ENCODE measurements at regions not wholly inside any gene's neighbourhood (a gene's known extent, or its start where the extent isn't known, plus 50 kb on each side); places are given as distances from the start of the nearest gene placed in this dataset.

DNA sequence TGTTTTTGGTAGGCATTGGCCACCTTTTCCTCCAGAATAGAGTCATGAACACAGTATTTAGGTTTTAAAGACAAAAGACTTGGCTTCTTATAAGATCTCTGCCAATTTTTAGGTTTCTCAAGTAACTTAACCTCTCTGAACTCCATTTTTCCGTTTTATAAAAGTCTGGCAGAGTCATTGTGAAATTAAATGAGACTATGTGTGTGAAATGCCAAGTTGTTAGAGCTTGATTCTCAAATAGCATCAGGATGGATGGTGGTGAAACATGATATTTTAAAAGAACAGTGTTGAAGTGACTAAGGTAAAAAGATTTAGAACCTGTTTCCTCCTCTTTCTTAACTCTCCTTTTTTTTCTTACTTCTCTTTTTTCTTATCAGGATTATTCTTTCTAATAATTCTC lies 617.7 kb upstream of the SLITRK1 start:
- no peak for TF ChIP-seq POLR2A (IDR thresholded peaks at IDR 0.05)
- TF ChIP-seq, protein P1, sequence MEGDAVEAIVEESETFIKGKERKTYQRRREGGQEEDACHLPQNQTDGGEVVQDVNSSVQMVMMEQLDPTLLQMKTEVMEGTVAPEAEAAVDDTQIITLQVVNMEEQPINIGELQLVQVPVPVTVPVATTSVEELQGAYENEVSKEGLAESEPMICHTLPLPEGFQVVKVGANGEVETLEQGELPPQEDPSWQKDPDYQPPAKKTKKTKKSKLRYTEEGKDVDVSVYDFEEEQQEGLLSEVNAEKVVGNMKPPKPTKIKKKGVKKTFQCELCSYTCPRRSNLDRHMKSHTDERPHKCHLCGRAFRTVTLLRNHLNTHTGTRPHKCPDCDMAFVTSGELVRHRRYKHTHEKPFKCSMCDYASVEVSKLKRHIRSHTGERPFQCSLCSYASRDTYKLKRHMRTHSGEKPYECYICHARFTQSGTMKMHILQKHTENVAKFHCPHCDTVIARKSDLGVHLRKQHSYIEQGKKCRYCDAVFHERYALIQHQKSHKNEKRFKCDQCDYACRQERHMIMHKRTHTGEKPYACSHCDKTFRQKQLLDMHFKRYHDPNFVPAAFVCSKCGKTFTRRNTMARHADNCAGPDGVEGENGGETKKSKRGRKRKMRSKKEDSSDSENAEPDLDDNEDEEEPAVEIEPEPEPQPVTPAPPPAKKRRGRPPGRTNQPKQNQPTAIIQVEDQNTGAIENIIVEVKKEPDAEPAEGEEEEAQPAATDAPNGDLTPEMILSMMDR (IDR thresholded peaks at IDR 0.05), result no peak
- TF ChIP-seq POLR2AphosphoS5 (IDR thresholded peaks at IDR 0.05), result no peak
- no peak for TF ChIP-seq EP300 (IDR thresholded peaks at IDR 0.05)
- no peaks in the 10 kb centered on the region for H3K4me1 ChIP-seq
- H3K4me3 ChIP-seq, result no peak overlapping the region
- no peak overlapping the region for H3K27ac ChIP-seq
- H3K27me3 ChIP-seq, result no peaks in the 10 kb centered on the region
- DNase-seq, result no peak
- intact Hi-C loops (cut with DNase I; ENCODE audit: low total_unique reads), result no loop called here
- WGBS, 5 donors, result 32 to 56% (median 43%) methylated on average over 1 of the region's 1 CpG
- no peaks in the 10 kb centered on the region for H3K36me3 ChIP-seq
- H3K9me3 ChIP-seq, result peaks cover 0 to 13% (median 6%) of the 10 kb centered on the region in 4 donors

DNA sequence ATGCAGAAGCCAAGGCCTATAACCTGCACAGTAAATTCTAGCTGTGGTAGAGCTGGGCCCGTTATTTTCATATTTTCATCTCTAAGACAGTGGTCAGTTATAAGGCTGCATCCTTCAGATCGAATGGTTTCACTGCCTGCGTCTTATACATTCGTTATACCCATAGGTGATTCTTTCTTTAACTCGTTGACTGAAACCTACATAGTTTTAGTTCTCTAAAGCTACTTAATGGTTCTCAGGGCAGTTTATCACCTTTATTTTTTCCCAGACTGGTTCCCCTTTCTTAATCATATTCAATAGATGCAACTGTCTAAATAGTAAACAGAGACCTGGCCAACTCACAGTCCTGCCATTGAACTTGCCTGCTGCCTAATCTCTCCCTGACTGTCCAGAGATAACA lies 615.3 kb upstream of the SLITRK1 start:
- TF ChIP-seq EP300 (IDR thresholded peaks at IDR 0.05) (no peak), POLR2A (IDR thresholded peaks at IDR 0.05) (no peak), POLR2AphosphoS5 (IDR thresholded peaks at IDR 0.05) (no peak)
- TF ChIP-seq, protein P1 (IDR thresholded peaks at IDR 0.05), result no peak
- intact Hi-C loops (cut with DNase I; ENCODE audit: low total_unique reads), result no loop called here
- no peak overlapping the region for H3K4me3 ChIP-seq
- H3K27ac ChIP-seq, result no peak overlapping the region
- H3K27me3 ChIP-seq, result no peaks in the 10 kb centered on the region
- H3K4me1 ChIP-seq, result no peaks in the 10 kb centered on the region
- no peak for DNase-seq
- H3K9me3 ChIP-seq, result peaks cover 0 to 13% (median 6%) of the 10 kb centered on the region in 4 donors
- WGBS, 5 donors, result 75 to 83% (median 80%) methylated on average over 5 of the region's 5 CpGs
- H3K36me3 ChIP-seq, result no peaks in the 10 kb centered on the region

DNA sequence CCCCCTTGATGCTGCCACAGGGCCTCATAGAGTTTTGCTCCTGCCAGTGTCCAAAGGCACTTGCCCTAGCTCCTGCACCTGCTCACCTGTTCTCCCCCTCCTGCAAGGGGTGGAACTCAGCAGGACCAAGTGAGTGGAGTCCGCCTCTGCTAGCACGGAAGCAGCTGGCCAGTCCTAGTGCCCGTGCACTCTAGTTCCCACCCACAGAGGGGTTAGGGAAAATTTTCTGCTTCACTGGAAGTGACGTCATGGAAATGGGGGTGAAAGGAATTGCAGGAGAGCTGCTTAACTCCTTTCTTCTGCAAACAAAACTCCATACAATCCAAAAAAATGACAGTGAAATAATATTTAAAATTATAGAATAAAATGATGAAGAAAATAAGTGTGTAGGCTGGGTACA lies 609.7 kb upstream of the SLITRK1 start:
- Histone ChIP-seq H3K36me3 (no peaks in the 10 kb centered on the region), H3K9me3 (no peaks in the 10 kb centered on the region), H3K4me3 (no peak overlapping the region), H3K4me1 (no peaks in the 10 kb centered on the region), H3K27ac (no peak overlapping the region), H3K27me3 (no peaks in the 10 kb centered on the region)
- WGBS, 5 donors, result 85 to 93% (median 89%) methylated on average over 4 of the region's 4 CpGs
- TF ChIP-seq EP300 (IDR thresholded peaks at IDR 0.05) (no peak), POLR2A (IDR thresholded peaks at IDR 0.05) (no peak), POLR2AphosphoS5 (IDR thresholded peaks at IDR 0.05) (no peak)
- TF ChIP-seq, protein P1 (IDR thresholded peaks at IDR 0.05), result no peak
- no peak for DNase-seq
- intact Hi-C loops (cut with DNase I; ENCODE audit: low total_unique reads), result no loop called here

DNA sequence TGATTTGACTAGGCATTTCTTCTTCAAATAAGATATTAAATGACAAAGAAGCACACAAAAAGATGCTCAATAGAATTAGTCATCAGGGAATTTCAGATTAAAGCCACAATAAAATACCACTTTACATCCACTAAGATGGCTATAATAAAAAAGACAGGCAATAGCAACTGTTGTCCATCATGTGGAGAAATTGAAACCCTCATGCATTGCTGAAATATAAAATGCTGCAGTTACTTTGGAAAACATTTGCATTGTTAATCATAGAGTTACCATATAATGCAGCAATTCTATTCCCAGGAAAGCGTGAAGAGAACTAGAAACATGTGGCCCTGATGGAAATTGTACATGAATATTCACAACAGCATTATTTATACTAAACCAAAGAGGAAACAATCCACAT lies 605.5 kb upstream of the SLITRK1 start:
- Histone ChIP-seq H3K36me3 (no peaks in the 10 kb centered on the region), H3K27me3 (no peaks in the 10 kb centered on the region), H3K27ac (no peak overlapping the region), H3K4me1 (no peaks in the 10 kb centered on the region), H3K9me3 (no peaks in the 10 kb centered on the region), H3K4me3 (no peak overlapping the region)
- WGBS, 5 donors, result 64 to 87% (median 84%) methylated on average over 1 of the region's 1 CpG
- intact Hi-C loops (cut with DNase I; ENCODE audit: low total_unique reads), result no loop called here
- TF ChIP-seq, protein P1 (IDR thresholded peaks at IDR 0.05), result no peak
- no peak for TF ChIP-seq POLR2A (IDR thresholded peaks at IDR 0.05)
- DNase-seq, result no peak

All from stomach (tissue), 8 donors.